Activated T-helper 1 cell treated with anti-CD3 and anti-CD28 coated beads, Interleukin-12 subunit alpha, Interleukin-12 subunit beta, Interleukin-2, Interleukin-4 antibody, amounts not matched to agents 30 ng/mL and 10 ng/mL and 1 ng/mL, durations not matched to agents 14 hours and 24 hours and 36 hours (primary cell): ENCODE measurements at regions not wholly inside any gene's neighbourhood (a gene's known extent, or its start where the extent isn't known, plus 50 kb on each side); places are given as distances from the start of the nearest gene placed in this dataset.
"Not testable (repeated sequence)": the region's sequence is repeated elsewhere in the genome, so short reads cannot be mapped to it uniquely, and the experiment has no call there.

ENCODE experiments used
- DNase-seq: peaks from one replicate; pipeline ENCODE4 v3.0.0; 2021; ENCODE audit warnings: low spot score
- H3K27ac Mint-ChIP-seq: one replicate; pipeline ENCODE4 v1.8.0; 2021; ENCODE audit warnings: mild to moderate bottlenecking, mixed read lengths
- H3K27me3 Mint-ChIP-seq: one replicate; pipeline ENCODE4 v1.8.0; 2022; ENCODE audit warnings: mild to moderate bottlenecking, moderate library complexity, mixed read lengths; ENCODE audit not compliant: insufficient read depth
- H3K36me3 Mint-ChIP-seq: one replicate; pipeline ENCODE4 v1.8.0; 2021; ENCODE audit warnings: low read depth, mixed read lengths
- H3K4me1 Mint-ChIP-seq: one replicate; pipeline ENCODE4 v1.8.0; 2021; ENCODE audit warnings: low read depth, mixed read lengths
- H3K4me3 Mint-ChIP-seq: one replicate; pipeline ENCODE4 v1.8.0; 2021; ENCODE audit warnings: mild to moderate bottlenecking, moderate library complexity, mixed read lengths
- H3K9me3 Mint-ChIP-seq: one replicate; pipeline ENCODE4 v1.8.0; 2021; ENCODE audit warnings: mixed read lengths
- intact Hi-C: fragments of 100-400 bp; cut with micrococcal nuclease; formaldehyde crosslinking; loops from one replicate; pipeline ENCODE4 v1.15.1; 2024

DNA sequence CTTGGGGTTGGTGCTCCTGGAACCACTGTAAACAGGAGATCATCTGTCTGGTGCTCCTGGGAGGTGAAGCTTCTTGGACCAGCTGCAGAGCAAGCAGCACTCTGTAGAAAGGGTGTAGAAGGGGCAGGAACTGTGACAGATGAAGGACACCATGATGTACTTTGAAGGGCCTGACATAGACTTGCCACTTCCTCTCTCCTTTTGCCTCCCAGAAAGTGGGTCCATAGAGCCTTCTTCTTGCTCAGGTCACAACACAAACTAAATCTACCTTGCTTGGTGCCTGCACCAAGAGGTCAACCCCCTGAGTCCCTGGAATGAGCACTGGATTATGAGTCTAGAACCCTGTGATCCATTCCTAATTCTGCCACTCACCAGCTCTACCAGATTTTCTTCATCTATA lies 176.1 kb upstream of the HES1 start:
- no peak overlapping the region for H3K27ac Mint-ChIP-seq
- H3K36me3 Mint-ChIP-seq = peaks cover 5% of the 10 kb centered on the region
- peaks cover 24% of the 10 kb centered on the region for H3K27me3 Mint-ChIP-seq
- intact Hi-C loops = loop anchor here (10.0 kb wide), 1 partner anchor 1065 kb away; no protein-coding TSS in a partner anchor
- peaks cover 10% of the 10 kb centered on the region for H3K9me3 Mint-ChIP-seq
- H3K4me1 Mint-ChIP-seq = peaks cover 36% of the 10 kb centered on the region
- H3K4me3 Mint-ChIP-seq = no peak overlapping the region
- DNase-seq = no peak

DNA sequence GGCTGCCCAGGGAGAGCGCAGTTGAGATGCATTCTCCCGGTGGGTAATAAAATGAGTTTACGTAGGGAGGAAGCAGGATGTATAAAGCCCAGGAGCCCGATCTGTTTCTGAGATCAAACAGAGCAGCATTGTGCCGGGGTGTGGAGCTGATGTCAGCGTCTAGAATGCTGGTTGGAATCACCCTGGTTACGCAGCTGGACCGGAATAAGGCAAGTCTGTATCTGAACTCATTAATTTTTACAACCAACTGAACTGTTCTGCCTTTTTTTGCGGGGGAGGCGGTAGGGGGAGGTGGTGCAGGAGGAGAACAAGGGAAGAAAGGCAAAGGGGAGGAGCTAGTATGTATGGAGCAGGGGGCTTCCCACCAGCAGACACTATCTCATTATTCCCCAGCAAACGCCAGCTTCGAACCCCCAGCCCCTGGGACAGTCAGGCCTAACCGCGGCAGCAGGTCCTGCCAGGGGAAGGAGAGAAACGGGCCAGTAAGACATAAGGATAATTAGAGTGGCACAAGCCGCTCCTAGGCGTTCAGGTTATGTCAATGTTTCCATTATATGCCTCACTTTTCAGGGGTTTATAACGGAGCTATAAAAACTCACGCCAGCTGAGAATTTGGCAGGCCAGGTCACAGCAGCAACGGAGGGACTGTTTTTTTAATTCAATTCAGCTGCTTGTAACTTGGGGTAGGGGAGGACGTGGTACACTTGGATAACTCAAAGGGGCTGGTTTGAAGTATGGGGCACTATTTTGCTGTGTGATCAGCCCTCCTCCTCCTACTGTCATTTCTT lies 175.3 kb upstream of the HES1 start:
- Mint-ChIP-seq H3K36me3 (peaks cover 5% of the 10 kb centered on the region), H3K27me3 (peaks cover 27% of the 10 kb centered on the region), H3K4me1 (peaks cover 44% of the 10 kb centered on the region), H3K4me3 (no peak overlapping the region), H3K27ac (no peak overlapping the region), H3K9me3 (peaks cover 4% of the 10 kb centered on the region)
- no peak for DNase-seq
- intact Hi-C loops = loop anchor here (10.0 kb wide), 1 partner anchor 1066 kb away; no protein-coding TSS in a partner anchor

DNA sequence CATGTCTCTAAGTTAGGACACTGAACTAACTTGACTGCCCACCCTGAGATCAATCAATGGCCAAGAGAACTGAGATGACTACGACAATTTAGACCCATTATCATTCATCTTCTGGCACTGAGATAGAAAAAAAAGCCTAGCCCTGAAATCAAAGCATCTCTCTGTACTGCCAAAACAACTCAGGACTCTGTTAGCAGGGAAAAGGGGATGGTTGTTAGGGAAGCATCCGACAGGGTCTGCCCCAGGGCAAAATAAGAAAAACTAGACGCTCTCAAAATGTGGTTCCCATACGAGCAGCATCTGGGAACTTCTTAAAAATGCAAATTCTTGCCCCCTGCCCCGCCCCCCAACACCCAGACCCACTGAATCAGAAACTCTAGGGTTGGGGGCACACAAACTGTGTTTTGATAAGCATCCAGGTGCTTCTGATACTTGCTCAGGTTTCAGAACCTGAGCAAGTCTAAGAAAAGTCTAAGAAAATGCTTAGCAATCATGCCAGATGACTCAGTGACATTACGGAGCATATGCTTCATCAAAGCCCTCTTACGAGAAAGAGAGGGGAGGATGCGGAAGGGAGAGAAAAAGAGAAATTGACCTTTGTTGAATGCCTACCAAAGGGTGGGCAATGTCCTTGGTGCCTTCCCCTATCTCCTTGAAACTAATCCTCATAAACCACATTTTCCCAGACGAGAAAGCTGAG lies 172.8 kb upstream of the HES1 start:
- H3K4me1 Mint-ChIP-seq = peaks cover 49% of the 10 kb centered on the region
- H3K27me3 Mint-ChIP-seq = peaks cover 41% of the 10 kb centered on the region
- no peak for DNase-seq
- intact Hi-C loops = loop anchor here (1.0 to 10.0 kb wide), 2 partner anchors 8 to 1068 kb away; no protein-coding TSS in a partner anchor
- peaks cover 9% of the 10 kb centered on the region for H3K36me3 Mint-ChIP-seq
- peak overlapping the region; percentile 65 for H3K27ac Mint-ChIP-seq
- no peak overlapping the region for H3K4me3 Mint-ChIP-seq
- no peaks in the 10 kb centered on the region for H3K9me3 Mint-ChIP-seq

- Mint-ChIP-seq H3K9me3 (no peaks in the 10 kb centered on the region), H3K4me3 (peak overlapping the region; percentile 41), H3K27ac (peak overlapping the region; percentile 59), H3K4me1 (peaks cover 49% of the 10 kb centered on the region), H3K36me3 (peaks cover 9% of the 10 kb centered on the region), H3K27me3 (peaks cover 42% of the 10 kb centered on the region)
- peak; percentile 40 for DNase-seq
- intact Hi-C loops = loop anchor here (1.0 to 10.0 kb wide), 5 partner anchors 7 to 1069 kb away; partner anchors contain the start of gene HES1
Measured at GRCh38 chr3:193963808-193964516, 172.0 kb upstream of the HES1 start.

- Mint-ChIP-seq H3K9me3 (no peaks in the 10 kb centered on the region), H3K27ac (peak overlapping the region; percentile 7), H3K27me3 (peaks cover 42% of the 10 kb centered on the region), H3K4me3 (no peak overlapping the region), H3K36me3 (peaks cover 9% of the 10 kb centered on the region), H3K4me1 (peaks cover 49% of the 10 kb centered on the region)
- intact Hi-C loops = loop anchor here (1.0 to 10.0 kb wide), 4 partner anchors 104 to 1070 kb away; partner anchors contain the start of gene HES1
- no peak for DNase-seq
Measured at GRCh38 chr3:193964517-193964880, 171.4 kb upstream of the HES1 start.

- H3K27me3 Mint-ChIP-seq = peaks cover 45% of the 10 kb centered on the region
- H3K4me1 Mint-ChIP-seq = peaks cover 65% of the 10 kb centered on the region
- intact Hi-C loops = loop anchor here (10.0 kb wide), 1 partner anchor 1074 kb away; no protein-coding TSS in a partner anchor
- H3K4me3 Mint-ChIP-seq = no peak overlapping the region
- H3K36me3 Mint-ChIP-seq = peaks cover 4% of the 10 kb centered on the region
- DNase-seq = no peak
- no peaks in the 10 kb centered on the region for H3K9me3 Mint-ChIP-seq
- H3K27ac Mint-ChIP-seq = no peak overlapping the region
Measured at GRCh38 chr3:193968380-193968974, 167.5 kb upstream of the HES1 start.

DNA sequence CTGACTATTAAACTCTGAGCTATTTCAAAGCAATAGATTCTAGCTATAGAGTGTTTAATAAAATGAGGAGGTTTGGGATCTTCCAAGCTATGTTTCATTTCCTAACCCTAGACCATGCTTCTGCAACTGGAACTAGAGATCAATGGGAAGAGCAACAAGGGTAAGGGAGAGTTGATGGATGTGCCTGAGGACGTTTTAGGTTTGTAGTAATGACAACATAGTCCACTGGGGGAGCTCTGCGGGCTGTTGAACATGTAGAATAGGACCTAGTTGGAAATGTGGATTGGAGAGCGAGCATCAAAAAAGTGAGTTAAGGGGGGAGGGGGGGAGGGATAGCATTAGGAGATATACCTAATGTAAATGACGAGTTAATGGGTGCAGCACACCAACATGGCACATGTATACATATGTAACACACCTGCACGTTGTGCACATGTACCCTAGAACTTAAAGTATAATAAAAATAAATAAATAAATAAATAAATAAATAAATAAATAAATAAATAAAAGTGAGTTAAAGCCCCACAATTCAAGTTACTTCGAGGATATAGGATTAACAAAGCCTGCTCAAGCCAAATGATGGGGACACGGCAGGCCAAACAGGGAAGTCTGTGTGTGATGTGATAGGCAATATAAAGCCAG lies 165.7 kb upstream of the HES1 start:
- not testable (repeated sequence) for H3K9me3 Mint-ChIP-seq, H3K36me3 Mint-ChIP-seq, DNase-seq, H3K27ac Mint-ChIP-seq, H3K4me3 Mint-ChIP-seq
- peaks cover 53% of the 10 kb centered on the region for H3K4me1 Mint-ChIP-seq
- intact Hi-C loops = loop anchor here (2.0 kb wide), 1 partner anchor 551 kb away; no protein-coding TSS in a partner anchor
- peaks cover 56% of the 10 kb centered on the region for H3K27me3 Mint-ChIP-seq

DNA sequence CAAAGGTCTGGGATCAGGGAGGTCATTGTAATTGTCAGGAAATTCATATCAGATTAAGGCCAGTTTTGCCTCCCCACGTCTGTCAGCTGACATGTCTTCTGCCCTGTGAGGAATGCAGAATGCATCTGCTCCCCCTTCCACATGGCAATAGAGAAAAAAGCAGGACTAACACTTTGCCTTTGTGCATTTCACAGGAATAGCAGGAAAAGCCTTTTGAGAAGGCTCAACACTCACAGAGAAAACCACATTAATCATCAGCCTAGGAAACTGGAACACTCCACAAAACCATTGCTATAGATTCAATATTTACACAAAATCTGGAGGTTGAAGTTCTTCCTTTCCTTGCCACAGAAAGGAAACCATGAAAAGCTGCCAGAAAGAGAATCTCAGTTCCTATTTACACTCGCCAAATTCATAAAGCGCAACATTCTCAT lies 165.2 kb upstream of the HES1 start:
- H3K27ac Mint-ChIP-seq = no peak overlapping the region
- peaks cover 48% of the 10 kb centered on the region for H3K4me1 Mint-ChIP-seq
- H3K27me3 Mint-ChIP-seq = peaks cover 56% of the 10 kb centered on the region
- no peaks in the 10 kb centered on the region for H3K9me3 Mint-ChIP-seq
- intact Hi-C loops = loop anchor here (1.0 to 2.0 kb wide), 2 partner anchors 7 to 550 kb away; no protein-coding TSS in a partner anchor
- peak overlapping the region; percentile 31 for H3K4me3 Mint-ChIP-seq
- peaks cover 4% of the 10 kb centered on the region for H3K36me3 Mint-ChIP-seq
- DNase-seq = no peak

DNA sequence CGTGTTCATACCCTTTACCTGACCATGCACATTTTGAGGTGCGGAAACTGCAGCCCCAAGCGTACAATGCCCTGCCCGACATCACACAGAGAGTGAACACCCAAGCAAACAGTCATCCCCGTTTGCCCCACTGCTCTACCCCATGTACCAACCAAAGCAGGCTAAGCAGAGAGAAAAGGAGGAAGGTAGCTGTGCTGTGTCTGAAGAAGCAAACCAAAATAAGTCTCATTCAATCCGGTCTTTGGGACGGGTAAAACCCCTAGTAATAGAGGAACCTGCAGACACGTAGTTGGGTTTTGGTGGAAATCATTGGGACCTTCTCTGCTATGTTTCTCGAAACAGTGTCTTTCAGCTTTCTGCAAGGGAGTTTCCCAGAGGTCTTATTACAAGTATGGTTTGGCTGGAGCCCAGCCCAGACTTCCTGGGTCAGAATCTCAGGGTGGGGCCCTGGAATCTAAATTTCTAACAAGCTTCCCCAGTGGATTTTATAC lies 164.6 kb upstream of the HES1 start:
- H3K9me3 Mint-ChIP-seq = no peaks in the 10 kb centered on the region
- DNase-seq = no peak
- H3K4me1 Mint-ChIP-seq = peaks cover 43% of the 10 kb centered on the region
- intact Hi-C loops = loop anchor here (1.0 to 2.0 kb wide), 2 partner anchors 8 to 549 kb away; no protein-coding TSS in a partner anchor
- H3K27me3 Mint-ChIP-seq = peaks cover 59% of the 10 kb centered on the region
- peak overlapping the region; percentile 31 for H3K4me3 Mint-ChIP-seq
- peak overlapping the region; percentile 81 for H3K27ac Mint-ChIP-seq
- H3K36me3 Mint-ChIP-seq = peaks cover 4% of the 10 kb centered on the region

- H3K4me3 Mint-ChIP-seq = no peak overlapping the region
- peaks cover 53% of the 10 kb centered on the region for H3K27me3 Mint-ChIP-seq
- intact Hi-C loops = loop anchor here (1.0 to 2.0 kb wide), 2 partner anchors 9 to 549 kb away; no protein-coding TSS in a partner anchor
Measured at GRCh38 chr3:193971966-193972365, 164.0 kb upstream of the HES1 start.

GRCh38 chr3:193972832-193973231 lies 163.1 kb upstream of the HES1 start:
- intact Hi-C loops = no loop called here
- Mint-ChIP-seq H3K4me3 (no peak overlapping the region), H3K9me3 (no peaks in the 10 kb centered on the region), H3K27me3 (peaks cover 54% of the 10 kb centered on the region), H3K36me3 (no peaks in the 10 kb centered on the region), H3K4me1 (peaks cover 43% of the 10 kb centered on the region), H3K27ac (no peak overlapping the region)
- no peak for DNase-seq

More at GRCh38 chr3:193971966-193972365, 164.0 kb upstream of the HES1 start:
- Mint-ChIP-seq H3K27ac (no peak overlapping the region), H3K36me3 (no peaks in the 10 kb centered on the region), H3K9me3 (no peaks in the 10 kb centered on the region), H3K4me1 (peaks cover 43% of the 10 kb centered on the region)
- DNase-seq = no peak
